Colonic mucosa (tissue), 4 donors: ENCODE measurements at regions not wholly inside any gene's neighbourhood (a gene's known extent, or its start where the extent isn't known, plus 50 kb on each side); places are given as distances from the start of the nearest gene placed in this dataset.
"Not testable (repeated sequence)": the region's sequence is repeated elsewhere in the genome, so short reads cannot be mapped to it uniquely, and the experiment has no call there.

Source experiments
- DNase-seq: peaks from one replicate; pipeline ENCODE4 v3.0.0-alpha.2; 2020
- H3K27ac ChIP-seq: fragments of 200-600 bp; one replicate; pipeline ENCODE4 v1.8.0; 2021
- H3K27me3 ChIP-seq: fragments of 200-600 bp; one replicate; pipeline ENCODE4 v1.8.0; 2021
- H3K36me3 ChIP-seq: fragments of 200-600 bp; one replicate; pipeline ENCODE4 v1.8.0; 2021
- H3K4me1 ChIP-seq: fragments of 200-600 bp; one replicate; pipeline ENCODE4 v1.8.0; 2021; ENCODE audit warnings: mild to moderate bottlenecking
- H3K4me3 ChIP-seq: fragments of 200-600 bp; one replicate; pipeline ENCODE4 v1.8.0; 2021
- H3K9ac ChIP-seq, 2 donors: one replicate each; pipeline ENCODE4 v1.7.0; 2013; ENCODE audit warnings: control low read depth in 2 of 2, low read depth in 2 of 2, low read length in 2 of 2
- H3K9me3 ChIP-seq: fragments of 200-600 bp; one replicate; pipeline ENCODE4 v1.8.0; 2021
- CTCF ChIP-seq: fragments of 200-600 bp; IDR thresholded peaks from one replicate; pipeline ENCODE4 v1.8.0; 2022; ENCODE audit warnings: antibody characterized with exemption, mild to moderate bottlenecking
- intact Hi-C: fragments of 100-400 bp; cut with DNase I; formaldehyde crosslinking; loops from one replicate; pipeline ENCODE4 v1.14.1; 2022
- donor health status: healthy.
- donor health status: DM: no; HTN: no; CAD: no.
- donor health status: DM: no; HTN: no; CAD: no.

DNA sequence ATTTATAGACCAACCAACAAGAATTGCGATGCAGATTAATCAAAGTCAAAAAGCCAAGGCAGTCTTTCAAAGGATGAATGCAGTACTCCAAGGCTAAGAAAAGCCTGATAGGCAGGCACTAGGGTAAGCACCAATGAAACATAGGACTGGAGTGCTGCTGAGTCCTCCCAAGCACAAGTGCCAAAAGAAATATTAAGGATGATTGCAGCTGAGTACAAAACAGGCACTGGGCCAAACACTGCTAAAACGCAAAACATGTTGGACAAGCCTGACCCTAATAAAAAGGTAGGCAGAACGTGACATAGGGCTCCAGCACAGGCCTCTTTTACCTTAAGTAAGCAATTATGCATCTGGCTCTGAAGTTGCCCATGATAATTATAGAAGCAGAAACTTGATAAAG is 160.1 kb upstream of the LRP1B start:
- intact Hi-C loops = no loop called here
- Histone ChIP-seq H3K9me3 (no peaks in the 10 kb centered on the region), H3K4me3 (no peak overlapping the region), H3K27me3 (no peaks in the 10 kb centered on the region), H3K27ac (no peak overlapping the region), H3K36me3 (no peaks in the 10 kb centered on the region), H3K4me1 (no peaks in the 10 kb centered on the region), H3K9ac (no peak overlapping the region)
- TF ChIP-seq CTCF = no peak
- no peak for DNase-seq

GRCh38 chr2:142286618-142287017 is 155.8 kb upstream of the LRP1B start:
- H3K9ac ChIP-seq = no peak overlapping the region
- no peaks in the 10 kb centered on the region for H3K27me3 ChIP-seq
- intact Hi-C loops = no loop called here
- DNase-seq = no peak
- no peaks in the 10 kb centered on the region for H3K36me3 ChIP-seq
- no peaks in the 10 kb centered on the region for H3K9me3 ChIP-seq
- peak; percentile 17 for TF ChIP-seq CTCF
- no peak overlapping the region for H3K27ac ChIP-seq
- no peak overlapping the region for H3K4me3 ChIP-seq
- H3K4me1 ChIP-seq = no peaks in the 10 kb centered on the region

- Histone ChIP-seq H3K9me3 (no peaks in the 10 kb centered on the region), H3K27ac (no peak overlapping the region), H3K9ac (no peak overlapping the region), H3K4me3 (no peak overlapping the region), H3K4me1 (no peaks in the 10 kb centered on the region), H3K27me3 (no peaks in the 10 kb centered on the region), H3K36me3 (no peaks in the 10 kb centered on the region)
- intact Hi-C loops = no loop called here
- no peak for TF ChIP-seq CTCF
- no peak for DNase-seq
Observed at GRCh38 chr2:142285480-142285879, 154.7 kb upstream of the LRP1B start.

GRCh38 chr2:142284336-142284735 is 153.5 kb upstream of the LRP1B start:
- DNase-seq, H3K4me3 ChIP-seq, H3K9ac ChIP-seq, H3K27me3 ChIP-seq, H3K9me3 ChIP-seq, intact Hi-C loops, H3K36me3 ChIP-seq, H3K27ac ChIP-seq, H3K4me1 ChIP-seq: not testable (repeated sequence)

- no peak for TF ChIP-seq CTCF
- Histone ChIP-seq H3K4me1 (no peaks in the 10 kb centered on the region), H3K27me3 (no peaks in the 10 kb centered on the region), H3K9ac (no peak overlapping the region), H3K36me3 (no peaks in the 10 kb centered on the region), H3K4me3 (no peak overlapping the region), H3K27ac (no peak overlapping the region), H3K9me3 (no peaks in the 10 kb centered on the region)
- intact Hi-C loops = no loop called here
- DNase-seq = no peak
Observed at GRCh38 chr2:142280831-142281230, 150.0 kb upstream of the LRP1B start.

DNA sequence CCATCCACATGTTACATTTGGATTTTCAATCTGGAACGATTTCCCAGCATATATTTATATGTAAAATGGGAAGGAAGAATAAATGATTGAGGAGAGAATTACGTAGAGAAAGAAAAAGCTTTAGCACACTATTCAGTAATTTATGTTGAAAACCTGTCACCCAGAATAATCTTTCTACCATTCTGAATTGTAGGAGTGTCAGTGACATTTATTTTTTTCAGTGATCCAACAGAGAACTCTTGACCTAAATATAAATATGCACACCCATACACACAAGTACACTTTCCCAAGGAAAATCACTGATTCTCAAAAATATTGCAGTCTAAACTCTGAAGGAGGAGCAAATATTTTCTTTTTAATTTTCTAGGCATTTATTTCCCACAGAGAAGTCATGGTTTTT is 140.2 kb upstream of the LRP1B start:
- Histone ChIP-seq H3K36me3 (no peaks in the 10 kb centered on the region), H3K27ac (no peak overlapping the region), H3K9me3 (no peaks in the 10 kb centered on the region), H3K27me3 (no peaks in the 10 kb centered on the region), H3K4me1 (no peaks in the 10 kb centered on the region), H3K9ac (no peak overlapping the region), H3K4me3 (no peak overlapping the region)
- no peak for DNase-seq
- intact Hi-C loops = no loop called here
- TF ChIP-seq CTCF = no peak
